ENCODE measurements at regions not wholly inside any gene's neighbourhood (a gene's known extent, or its start where the extent isn't known, plus 50 kb on each side); places are given as distances from the start of the nearest gene placed in this dataset.
"Not testable (repeated sequence)": the region's sequence is repeated elsewhere in the genome, so short reads cannot be mapped to it uniquely, and the experiment has no call there.

DNA sequence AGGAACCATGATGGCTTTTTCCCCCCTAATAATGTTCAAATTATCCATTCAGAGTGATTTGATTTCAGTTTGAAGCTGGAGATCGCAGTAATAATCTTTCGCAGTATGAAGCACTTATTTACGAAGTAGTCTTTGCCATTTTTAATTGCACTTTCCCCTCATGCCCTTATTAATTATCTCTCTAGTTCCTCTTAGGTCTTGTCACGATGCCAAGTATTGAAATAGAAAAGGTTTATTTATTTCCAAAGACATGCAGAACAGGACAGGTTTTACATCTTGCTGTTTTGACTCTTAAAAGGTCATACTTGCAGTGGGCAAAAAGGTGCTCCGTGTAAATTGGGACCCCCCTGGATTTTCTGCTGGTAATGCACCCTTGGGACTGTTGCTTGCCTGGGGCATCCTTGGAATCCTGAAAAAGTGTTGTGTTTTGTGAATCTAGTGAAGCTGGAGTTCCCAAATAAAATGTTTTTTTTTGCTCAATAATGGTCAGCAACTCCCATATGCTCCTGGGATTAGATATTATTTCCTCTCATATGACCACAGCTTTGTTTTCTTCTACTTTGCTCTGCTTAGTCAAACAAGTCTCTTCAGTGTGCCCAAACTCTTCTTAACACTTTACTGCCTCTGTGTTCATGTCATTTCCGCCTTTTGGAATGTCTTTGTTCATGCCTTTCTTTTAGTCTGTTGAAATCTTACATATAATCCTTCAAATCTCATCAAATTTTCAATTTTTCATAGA is 278.3 kb downstream of the TMEM38B start:
- in situ Hi-C loops (cut with HindIII; ENCODE audit: low sequenced_read_pairs) = no loop called here

DNA sequence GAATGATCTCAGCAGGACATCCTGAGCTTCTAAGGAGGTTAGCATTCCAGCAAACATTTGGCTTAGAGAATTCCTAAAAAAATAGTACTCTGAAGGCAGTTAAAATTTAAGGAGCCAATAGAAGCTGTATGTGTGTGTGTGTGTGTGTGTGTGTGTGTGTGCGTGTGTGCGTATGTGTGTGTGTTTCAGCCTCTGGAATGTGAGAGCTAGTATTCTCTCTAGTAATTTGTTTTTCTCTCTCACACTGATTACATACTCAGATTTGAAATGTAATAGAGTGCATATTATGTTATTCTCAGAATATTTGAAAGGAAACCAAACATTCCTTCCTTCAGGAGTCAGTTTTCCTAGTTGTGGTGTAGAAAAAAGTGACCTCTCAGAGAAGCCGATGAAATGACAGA is 279.6 kb downstream of the TMEM38B start:
- in situ Hi-C loops (cut with HindIII; ENCODE audit: low sequenced_read_pairs) = no loop called here

DNA sequence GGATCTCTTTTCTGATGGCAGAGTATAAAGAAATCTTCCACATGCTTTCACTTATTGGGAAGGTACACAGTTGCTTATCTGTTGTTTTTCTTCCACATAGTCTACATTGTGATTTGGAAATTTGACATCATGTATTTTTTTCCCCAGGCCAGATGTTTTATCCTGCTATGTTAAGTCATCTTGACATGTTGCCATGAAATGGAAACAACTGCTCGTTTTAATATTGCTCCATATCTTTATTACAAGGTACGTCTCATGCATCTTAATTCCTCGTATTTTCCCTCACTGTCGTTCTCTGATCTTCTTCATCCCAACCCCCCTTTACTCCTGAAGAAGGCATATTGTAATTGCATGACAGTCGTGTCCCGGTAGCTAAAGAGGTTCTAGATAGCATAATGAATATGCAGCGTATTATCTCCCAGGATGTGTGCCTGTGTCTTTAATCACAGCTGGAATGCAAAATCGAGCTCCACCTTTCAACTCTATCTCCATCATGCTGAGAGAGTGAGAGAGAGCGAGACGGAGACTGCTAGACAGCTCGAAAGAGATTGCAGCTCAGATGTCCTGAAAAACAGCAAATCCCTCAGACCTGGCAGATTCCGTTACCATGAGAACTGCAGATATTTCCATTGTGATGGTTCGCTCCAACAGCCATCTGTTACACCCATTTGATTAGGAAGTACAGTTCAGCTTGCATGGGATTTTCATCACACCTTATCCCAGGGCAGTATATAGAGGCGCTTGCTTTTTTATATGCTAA is 281.7 kb downstream of the TMEM38B start:
- in situ Hi-C loops (cut with HindIII; ENCODE audit: low sequenced_read_pairs) = no loop called here

DNA sequence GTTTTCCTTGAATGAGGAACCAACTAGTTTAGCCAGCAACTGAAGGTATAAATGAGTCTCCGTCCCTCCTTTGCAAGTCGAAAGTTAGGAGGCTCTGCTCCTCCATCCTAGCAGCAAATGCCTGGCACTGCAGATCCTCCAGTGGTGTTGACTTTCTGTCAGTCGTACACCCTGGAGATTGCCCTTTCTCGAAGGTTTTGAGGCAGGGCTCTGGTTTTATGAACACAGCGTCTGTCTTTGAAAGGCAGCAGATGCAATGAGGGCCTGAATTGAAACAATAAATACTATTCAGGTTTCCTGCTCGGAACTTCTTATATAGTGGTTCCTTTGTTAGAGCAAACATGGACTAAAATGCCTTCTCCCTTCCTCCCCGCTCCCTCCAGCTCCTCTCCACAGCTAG is 284.0 kb downstream of the TMEM38B start:
- in situ Hi-C loops (cut with HindIII; ENCODE audit: low sequenced_read_pairs) = no loop called here

DNA sequence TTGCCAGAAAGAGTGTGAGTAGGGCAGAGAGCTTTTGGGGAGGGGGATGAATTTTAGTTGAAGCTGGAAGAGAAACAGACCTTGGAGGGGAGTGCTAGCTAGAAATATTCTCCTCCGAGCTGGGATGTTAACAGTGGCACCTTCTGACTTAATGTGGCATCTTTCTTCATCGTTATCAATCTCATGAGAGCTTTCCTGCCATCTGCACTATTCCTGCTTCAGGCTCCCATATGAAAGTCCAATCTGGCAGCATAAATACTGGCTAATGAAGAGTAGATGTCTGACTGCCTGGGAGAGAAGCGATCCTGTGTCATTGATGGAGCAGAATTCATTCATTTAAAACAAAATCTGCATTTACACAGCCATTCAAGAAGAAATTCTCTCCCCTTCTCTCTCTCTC is 284.5 kb downstream of the TMEM38B start:
- in situ Hi-C loops (cut with HindIII; ENCODE audit: low sequenced_read_pairs) = no loop called here

DNA sequence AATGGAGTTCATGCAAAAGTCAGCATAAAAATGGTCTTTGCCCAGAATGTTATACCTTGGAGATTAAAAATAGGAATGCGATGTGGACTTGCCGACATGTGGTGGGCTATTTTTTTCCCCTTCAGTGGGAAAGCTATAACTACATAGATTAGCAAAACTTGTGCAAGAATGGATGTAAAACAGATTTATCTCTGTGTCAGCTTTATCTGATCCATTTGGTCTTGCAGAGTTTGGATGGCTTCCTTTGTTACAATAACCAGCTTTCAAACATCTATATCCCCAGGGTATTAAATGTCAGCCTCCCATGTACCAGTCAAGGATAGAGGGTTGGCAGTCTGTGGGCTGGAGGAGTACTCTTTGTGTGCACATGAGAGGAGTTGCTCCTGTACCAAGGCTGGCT is 284.9 kb downstream of the TMEM38B start:
- in situ Hi-C loops (cut with HindIII; ENCODE audit: low sequenced_read_pairs) = no loop called here

DNA sequence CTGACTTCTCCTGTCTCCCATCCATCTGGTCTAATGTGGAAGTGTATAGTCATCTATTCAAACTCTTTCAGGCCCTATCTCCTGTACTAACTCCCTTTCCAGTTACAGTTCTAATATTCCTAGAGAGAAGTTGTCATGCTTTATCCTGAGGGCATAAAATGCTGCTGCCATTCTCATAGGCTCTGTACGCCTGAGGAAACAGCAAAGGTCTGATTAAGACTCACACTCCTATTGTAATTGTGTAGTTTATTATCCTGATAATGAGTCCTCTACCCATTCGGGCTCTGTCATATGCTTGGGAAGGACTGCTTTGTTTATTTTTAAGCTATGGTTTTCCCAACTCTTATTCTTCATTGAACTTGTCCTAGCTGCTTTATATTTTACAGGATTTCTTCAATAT is 290.4 kb downstream of the TMEM38B start:
- in situ Hi-C loops (cut with HindIII; ENCODE audit: low sequenced_read_pairs) = no loop called here

DNA sequence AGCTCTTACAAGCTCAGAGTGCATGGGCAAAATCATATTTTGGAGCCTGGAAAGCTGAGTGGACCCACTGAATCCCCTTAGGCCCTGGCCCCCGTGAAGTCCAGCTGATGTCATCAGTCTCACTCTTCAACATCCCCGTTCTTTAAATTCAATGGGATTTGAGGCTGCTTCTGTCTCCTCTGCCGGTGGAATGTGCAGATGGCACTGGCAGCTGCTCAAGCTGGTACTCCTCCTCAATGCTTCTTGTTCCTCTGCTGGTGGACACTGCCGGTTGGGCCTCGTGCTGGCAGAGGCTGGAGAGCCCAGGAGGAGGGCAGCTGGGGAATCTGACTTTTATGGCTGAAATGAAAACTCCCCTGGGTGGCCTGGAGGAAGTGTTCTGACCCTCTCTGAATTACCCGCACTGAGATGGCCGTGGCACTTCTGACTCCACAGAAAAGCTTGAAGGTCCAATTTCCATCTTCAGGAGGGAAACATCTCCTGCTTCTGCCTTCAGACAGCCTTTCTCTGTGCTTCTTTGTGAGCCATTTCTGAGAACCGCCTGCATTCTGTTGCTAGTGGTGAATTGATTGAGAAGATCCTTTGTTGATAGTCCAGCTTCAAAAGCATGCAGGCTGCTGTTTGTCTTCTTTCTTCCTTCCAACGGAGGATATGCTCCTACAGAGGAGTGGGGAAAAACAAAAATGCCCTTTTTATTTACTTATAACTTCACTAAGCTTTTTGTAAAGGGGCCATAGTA is 298.9 kb downstream of the TMEM38B start:
- in situ Hi-C loops (cut with HindIII; ENCODE audit: low sequenced_read_pairs) = no loop called here

DNA sequence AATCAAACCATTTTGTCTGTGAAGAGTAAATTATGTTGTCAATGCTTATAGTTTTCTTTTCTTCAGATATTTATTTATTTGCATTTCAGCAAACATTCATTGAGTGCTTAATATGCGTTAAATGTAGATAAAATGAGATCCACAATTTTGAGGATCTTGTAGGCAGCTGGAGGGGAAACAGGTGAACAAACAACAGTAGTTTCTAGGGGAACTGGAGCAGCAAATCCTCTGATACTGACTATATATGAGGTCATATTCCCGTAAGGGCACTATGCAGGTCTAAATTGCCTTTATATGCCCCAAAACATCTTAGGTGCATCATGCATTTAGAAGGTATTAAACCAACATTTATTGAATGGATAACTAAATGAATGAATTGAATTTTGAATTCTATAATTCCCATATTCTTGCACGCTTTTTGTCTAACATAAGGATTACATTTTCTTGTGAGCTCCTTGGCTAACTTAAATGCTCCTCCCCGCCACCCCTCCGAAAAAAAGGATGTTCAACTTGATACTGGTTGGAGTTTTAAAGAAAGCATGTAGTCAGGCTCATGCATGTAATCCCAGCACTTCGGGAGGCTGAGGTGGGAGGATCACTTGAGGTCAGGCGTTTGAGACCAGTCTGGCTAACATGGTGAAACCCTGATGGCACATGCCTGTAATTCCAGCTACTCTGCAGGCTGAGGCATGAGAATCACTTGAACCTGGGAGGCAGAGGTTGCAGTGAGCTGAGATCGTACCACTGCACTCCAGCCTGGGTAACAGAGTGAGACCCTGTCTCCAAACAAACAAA is 299.8 kb downstream of the TMEM38B start:
- in situ Hi-C loops (cut with HindIII; ENCODE audit: low sequenced_read_pairs) = no loop called here

DNA sequence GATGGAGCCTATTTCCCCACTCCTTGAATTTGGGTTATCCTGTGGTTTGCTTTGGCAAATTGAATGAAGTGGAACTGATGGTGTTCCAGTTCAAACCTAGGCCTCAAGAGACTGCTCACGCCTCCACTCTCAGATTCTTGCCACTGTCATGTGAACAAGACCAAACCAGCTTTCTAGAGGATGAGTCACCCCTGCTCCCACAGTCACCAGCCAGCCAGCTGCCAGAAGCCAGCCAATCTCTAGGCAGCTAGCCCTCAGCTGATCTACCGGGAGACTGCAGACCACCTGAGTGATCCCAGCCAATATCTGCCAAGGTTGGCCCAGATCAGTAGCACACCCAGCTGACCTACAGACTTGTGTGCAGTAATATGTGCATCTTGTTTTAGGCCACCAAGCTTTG is 300.6 kb downstream of the TMEM38B start:
- in situ Hi-C loops (cut with HindIII; ENCODE audit: low sequenced_read_pairs) = no loop called here

DNA sequence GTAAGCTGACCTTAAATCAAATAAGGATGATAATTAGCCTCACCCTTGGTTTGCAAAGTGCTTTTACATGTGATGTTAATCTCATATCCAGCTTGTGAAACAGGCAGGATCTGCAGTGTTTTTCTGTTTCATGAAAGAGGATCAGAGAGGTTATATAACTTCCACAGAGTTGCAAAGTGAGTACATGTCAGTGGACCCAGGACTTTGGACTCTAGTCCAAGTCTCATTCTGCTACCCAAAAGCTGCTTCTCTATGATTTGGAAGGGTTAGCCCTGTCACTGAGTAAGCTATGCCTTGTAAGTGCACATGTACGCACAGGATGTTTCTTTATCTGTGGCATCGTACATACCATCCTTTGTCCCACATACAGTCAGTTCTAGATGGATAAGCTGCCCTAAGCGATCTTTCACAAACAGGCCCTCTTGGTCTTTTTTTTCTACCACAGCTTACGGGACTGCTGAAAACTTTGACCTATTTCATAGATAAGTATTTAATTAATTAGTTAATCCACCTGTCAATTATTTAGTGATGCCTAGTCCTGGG is 322.9 kb downstream of the TMEM38B start:
- in situ Hi-C loops (cut with HindIII; ENCODE audit: low sequenced_read_pairs) = no loop called here

DNA sequence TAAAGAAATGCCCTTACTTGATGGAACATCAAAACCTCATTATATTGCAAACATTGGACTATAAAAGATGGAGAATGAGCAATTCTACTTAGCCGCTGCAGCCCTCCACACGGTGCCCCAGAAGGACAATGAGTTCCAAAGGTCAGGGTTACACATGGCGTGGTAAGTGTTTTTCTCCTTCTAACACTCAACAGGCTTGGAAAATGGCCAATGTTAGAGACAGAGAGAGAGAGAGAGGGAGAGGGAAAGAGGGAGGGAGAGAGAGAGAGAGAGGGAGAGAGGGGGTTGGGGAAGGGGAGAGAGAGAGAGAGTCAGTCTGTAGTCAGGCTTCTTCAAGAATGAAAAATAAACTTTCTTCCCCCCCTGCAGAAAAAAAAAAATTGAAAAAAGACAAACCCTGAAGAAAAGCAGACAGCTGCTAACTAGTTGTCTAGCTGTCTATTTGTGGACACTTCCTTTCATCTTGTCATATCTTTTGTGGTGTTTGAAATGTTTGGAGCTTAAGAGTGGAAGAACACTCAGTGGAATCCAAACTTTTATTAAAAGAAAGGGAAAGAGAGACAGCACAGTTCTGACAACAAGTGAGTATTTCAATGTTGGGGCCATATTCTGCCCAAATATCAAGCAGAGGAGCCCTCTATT is 324.8 kb downstream of the TMEM38B start:
- in situ Hi-C loops (cut with HindIII; ENCODE audit: low sequenced_read_pairs) = no loop called here

DNA sequence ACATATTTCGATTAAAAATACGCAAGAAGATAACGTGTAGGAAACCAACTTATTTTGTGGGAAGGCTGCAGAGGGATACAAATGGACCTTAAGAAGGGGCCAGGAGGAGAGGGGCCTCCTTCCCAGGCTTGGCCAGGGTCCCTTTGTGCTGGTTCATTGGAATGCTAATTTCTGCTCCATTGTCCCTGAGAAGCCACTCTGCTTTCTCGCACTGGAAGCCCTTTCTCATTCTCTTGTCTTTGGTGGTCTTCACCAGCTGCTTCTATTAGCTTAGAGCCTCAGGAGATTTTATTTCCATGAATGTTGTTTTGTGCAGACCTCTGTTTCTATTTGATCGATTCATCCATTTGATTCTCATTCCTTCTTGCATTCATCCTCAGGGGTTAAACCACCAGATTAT is 325.4 kb downstream of the TMEM38B start:
- in situ Hi-C loops (cut with HindIII; ENCODE audit: low sequenced_read_pairs) = no loop called here

DNA sequence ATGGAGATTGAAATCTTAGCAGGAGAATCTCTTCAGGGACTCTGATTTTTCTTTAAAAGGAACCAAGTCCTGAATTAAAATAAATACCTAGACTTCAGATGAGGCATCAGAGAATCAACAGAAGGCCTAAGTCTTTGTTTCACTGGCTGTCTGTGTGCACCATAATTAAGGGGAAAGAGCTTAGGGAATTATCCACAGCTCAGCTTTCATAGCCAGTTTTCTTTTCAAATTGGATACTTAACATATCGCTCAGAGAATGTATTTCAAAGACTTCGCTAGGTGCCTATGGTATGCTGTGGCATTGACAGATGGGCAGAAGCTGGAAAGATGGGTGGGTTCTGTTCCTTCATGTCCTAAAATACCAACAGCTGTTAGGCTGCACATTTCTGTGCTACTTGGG is 325.8 kb downstream of the TMEM38B start:
- in situ Hi-C loops (cut with HindIII; ENCODE audit: low sequenced_read_pairs) = no loop called here

DNA sequence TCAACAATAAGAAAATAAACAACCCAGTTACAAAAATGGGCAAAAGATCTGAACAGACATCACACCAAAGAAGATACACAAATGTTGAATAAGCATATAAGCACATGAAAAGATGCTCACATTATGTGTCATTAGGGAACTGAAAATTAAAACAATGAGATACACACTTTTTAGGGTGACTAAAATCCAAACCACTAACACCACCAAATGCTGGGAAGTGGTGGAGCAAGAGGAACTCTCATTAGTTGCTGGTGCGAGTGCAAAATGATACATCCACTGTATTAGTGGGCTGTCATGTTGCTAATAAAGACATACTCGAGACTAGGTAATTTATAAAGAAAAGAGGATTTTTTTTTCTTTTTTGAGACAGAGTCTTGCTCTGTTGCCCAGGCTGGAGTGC is 329.1 kb downstream of the TMEM38B start:
- in situ Hi-C loops (cut with HindIII; ENCODE audit: low sequenced_read_pairs) = no loop called here

DNA sequence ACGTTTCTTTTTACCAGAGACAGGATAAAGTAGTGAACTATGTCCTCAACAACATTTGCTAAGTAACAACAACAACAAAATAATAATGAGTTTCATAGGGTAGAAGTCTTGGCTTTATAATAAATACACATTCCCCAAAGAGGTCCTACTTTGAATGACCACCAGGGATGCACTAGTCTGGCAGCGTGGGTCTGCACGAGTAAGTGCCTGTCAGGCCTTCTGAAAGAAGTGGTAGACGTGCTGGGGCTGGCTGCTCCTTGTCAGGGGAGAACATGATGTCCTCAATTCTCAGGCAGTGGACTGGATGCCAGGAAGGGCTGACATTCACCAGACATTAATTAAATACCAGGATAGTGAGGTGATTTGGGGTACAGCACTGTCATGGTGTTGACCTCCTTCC is 331.1 kb downstream of the TMEM38B start:
- in situ Hi-C loops (cut with HindIII; ENCODE audit: low sequenced_read_pairs) = no loop called here

DNA sequence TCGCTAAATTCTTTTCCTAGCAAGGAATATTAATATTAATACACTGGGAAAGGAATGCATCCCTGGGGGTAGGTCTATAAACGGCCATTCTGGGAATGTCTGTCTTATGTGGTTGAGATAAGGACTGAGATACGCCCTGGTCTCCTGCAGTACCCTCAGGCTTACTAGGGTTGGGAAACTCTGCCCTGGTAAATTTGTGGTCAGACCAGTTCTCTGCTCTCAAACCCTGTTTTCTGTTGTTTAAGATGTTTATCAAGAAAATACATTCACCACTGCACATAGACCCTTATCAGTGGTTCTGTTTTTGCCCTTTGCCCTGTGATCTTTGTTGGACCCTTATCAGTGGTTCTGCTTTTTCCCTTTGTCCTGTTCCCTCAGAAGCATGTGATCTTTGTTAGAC is 335.8 kb downstream of the TMEM38B start:
- in situ Hi-C loops (cut with HindIII; ENCODE audit: low sequenced_read_pairs) = not testable (repeated sequence)

DNA sequence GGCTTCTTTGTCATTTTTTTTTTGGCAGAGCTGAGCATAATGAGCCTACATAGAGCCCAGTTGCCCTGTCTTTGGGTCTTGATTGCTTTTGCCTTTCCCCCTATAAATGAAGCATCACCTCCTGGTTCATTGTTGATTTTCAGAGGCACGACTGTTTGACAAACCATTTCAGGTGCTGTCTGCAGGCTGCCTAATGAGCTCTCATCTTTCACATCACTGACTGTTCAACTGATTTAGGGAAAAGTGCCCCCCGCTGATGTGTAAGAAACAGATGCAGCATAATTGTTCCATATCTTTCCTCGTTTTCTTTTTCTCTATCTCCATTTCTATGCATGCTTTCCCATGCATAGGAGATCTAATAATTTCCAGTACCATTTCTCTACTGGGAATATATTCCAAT is 338.6 kb downstream of the TMEM38B start:
- in situ Hi-C loops (cut with HindIII; ENCODE audit: low sequenced_read_pairs) = no loop called here

DNA sequence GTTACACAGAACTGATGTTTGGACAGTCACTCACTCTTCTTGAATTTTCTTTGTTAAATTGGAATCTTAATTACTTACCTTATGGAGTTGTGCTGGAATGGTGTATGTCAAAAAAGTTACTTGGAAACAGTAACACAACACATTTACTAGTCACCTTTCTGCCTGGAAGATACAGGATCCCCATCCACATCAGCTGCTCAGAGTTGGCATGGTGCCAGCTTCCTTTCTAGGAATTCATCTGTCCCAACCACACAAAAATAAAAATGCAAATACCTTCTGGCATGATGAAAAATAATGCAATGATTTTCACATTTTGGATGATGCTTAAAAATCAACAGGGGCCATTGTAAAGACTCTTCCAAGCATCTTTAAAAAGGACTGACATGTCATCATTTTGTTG is 341.5 kb downstream of the TMEM38B start:
- in situ Hi-C loops (cut with HindIII; ENCODE audit: low sequenced_read_pairs) = no loop called here

DNA sequence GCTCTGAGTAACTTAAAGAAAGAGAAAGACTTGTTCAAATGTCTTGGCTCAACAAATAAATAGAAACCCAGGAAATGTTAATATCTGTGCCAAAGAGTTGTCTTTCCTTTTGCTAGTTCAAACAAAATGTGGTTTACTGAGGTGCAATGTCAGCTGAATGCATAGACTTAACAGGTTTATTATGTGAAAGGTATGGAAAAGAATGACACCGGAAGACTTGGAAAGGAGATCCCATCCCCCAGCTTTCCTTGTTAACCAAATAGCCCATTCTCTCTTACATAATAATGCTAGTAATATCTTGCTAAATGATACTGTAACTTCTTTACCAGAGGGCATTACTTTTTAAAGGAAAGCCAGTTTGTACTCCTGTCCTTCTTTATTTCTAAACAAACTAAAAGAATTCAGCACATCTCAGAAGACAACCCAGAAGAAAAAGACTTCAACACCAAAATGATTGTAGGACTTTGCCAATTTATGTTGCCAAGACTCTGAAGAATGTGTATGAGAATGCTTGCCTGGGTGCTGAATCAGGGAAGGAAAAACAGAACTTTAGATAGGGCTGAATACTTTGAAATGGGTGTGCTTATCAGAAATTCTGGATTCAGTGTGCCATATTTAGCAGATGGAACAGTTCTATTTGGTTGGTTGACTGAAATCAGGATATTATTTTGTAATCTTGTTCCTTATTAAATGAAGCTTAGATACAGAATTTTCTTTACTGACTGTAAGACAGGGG is 344.1 kb downstream of the TMEM38B start:
- in situ Hi-C loops (cut with HindIII; ENCODE audit: low sequenced_read_pairs) = no loop called here
